Loucy (cell line): ENCODE measurements at regions not wholly inside any gene's neighbourhood (a gene's known extent, or its start where the extent isn't known, plus 50 kb on each side); places are given as distances from the start of the nearest gene placed in this dataset.

Source experiments
- H2AFZ ChIP-seq: fragments of 200-600 bp; sonication (generic); 2 replicates; pipeline ENCODE4 v1.6.0; 2016; ENCODE audit warnings: antibody characterized with exemption, mild to moderate bottlenecking, low read length, moderate library complexity
- H3F3A ChIP-seq: fragments of 200-600 bp; 2 replicates; pipeline ENCODE4 v1.6.0; 2016; ENCODE audit warnings: antibody characterized with exemption, low read depth, mild to moderate bottlenecking
- H3K27me3 ChIP-seq: fragments of 200-600 bp; sonication (generic); 2 replicates; pipeline ENCODE4 v1.6.1; 2014; ENCODE audit warnings: low read length, mild to moderate bottlenecking; ENCODE audit not compliant: insufficient read depth, poor library complexity, severe bottlenecking
- H3K36me3 ChIP-seq: fragments of 200-600 bp; sonication (generic); 2 replicates; pipeline ENCODE4 v1.6.1; 2016; ENCODE audit warnings: low read length; ENCODE audit not compliant: insufficient read depth
- H3K4me1 ChIP-seq: fragments of 200-600 bp; sonication (generic); 2 replicates; pipeline ENCODE4 v1.5.1; 2014; ENCODE audit warnings: low read length, mild to moderate bottlenecking; ENCODE audit not compliant: insufficient read depth, poor library complexity, severe bottlenecking
- H3K4me2 ChIP-seq: fragments of 200-600 bp; sonication (generic); 2 replicates; pipeline ENCODE4 v1.6.0; 2014; ENCODE audit warnings: antibody characterized with exemption, low read length, low read depth, mild to moderate bottlenecking; ENCODE audit not compliant: poor library complexity, severe bottlenecking
- H3K4me3 ChIP-seq: fragments of 200-600 bp; sonication (generic); 2 replicates; pipeline ENCODE4 v1.5.1; 2014; ENCODE audit warnings: low read length, mild to moderate bottlenecking, mixed read lengths; ENCODE audit not compliant: poor library complexity, severe bottlenecking
- H3K79me2 ChIP-seq: fragments of 200-600 bp; sonication (generic); 2 replicates; pipeline ENCODE4 v1.6.1; 2014; ENCODE audit warnings: low read length; ENCODE audit not compliant: insufficient read depth
- H3K9ac ChIP-seq: fragments of 200-600 bp; sonication (generic); 2 replicates; pipeline ENCODE4 v1.6.0; 2014; ENCODE audit warnings: mild to moderate bottlenecking, low read depth, low read length, moderate library complexity; ENCODE audit not compliant: poor library complexity, severe bottlenecking
- H3K9me2 ChIP-seq: fragments of 200-600 bp; sonication (generic); replicated peaks from 2 replicates; pipeline ENCODE4 v1.6.1; 2016; ENCODE audit warnings: low read depth, low read length, mixed read lengths
- H3K9me3 ChIP-seq: fragments of 200-600 bp; sonication (generic); 2 replicates; pipeline ENCODE4 v1.6.1; 2014; ENCODE audit warnings: mild to moderate bottlenecking, antibody characterized with exemption, low read length, low read depth; ENCODE audit not compliant: insufficient read depth
- H4K20me1 ChIP-seq: fragments of 200-600 bp; sonication (generic); 2 replicates; pipeline ENCODE4 v1.6.0; 2014; ENCODE audit warnings: antibody characterized with exemption, low read length, mild to moderate bottlenecking; ENCODE audit not compliant: insufficient read depth, poor library complexity, severe bottlenecking
- EZH2phosphoT487 ChIP-seq: fragments of 200-600 bp; IDR thresholded peaks from 2 replicates; pipeline ENCODE4 v1.6.1; 2018; ENCODE audit warnings: antibody characterized with exemption, mild to moderate bottlenecking, moderate library complexity, borderline replicate concordance
- TF ChIP-seq, protein P1 (sequence below): fragments of 200-600 bp; sonication (generic); conservative IDR thresholded peaks from 2 replicates; pipeline ENCODE4 v1.5.1; 2014; ENCODE audit warnings: mild to moderate bottlenecking, antibody characterized with exemption, low read length

DNA sequence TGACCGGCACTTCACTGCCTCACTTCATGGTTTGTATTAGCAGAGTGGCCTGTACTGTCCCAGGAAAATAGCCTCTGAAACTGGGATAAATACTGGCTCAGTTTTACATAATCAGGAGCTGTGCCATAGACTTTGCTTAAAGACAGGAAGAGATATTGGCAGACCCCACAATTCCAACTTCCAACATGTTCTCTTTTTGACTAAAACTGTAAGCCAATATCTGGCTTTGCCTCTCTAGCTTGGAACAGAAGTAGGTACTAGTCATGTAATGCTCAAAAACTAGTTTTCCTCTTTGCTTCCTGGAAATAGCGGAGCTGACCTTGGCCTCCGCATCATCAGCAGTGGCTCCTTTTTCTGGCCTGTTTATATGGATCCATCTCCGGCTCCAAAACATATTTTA is 276.9 kb downstream of the CDH9 start:
- H3K9me3 ChIP-seq = no peaks in the 10 kb centered on the region
- no peak overlapping the region for H3K9ac ChIP-seq
- no peaks in the 10 kb centered on the region for H3K79me2 ChIP-seq
- no peaks in the 10 kb centered on the region for H3K9me2 ChIP-seq
- no peak overlapping the region for H2AFZ ChIP-seq
- no peaks in the 10 kb centered on the region for H3K27me3 ChIP-seq
- H3K4me3 ChIP-seq = no peak overlapping the region
- no peaks in the 10 kb centered on the region for H3K4me1 ChIP-seq
- no peaks in the 10 kb centered on the region for H3F3A ChIP-seq
- TF ChIP-seq, protein P1, sequence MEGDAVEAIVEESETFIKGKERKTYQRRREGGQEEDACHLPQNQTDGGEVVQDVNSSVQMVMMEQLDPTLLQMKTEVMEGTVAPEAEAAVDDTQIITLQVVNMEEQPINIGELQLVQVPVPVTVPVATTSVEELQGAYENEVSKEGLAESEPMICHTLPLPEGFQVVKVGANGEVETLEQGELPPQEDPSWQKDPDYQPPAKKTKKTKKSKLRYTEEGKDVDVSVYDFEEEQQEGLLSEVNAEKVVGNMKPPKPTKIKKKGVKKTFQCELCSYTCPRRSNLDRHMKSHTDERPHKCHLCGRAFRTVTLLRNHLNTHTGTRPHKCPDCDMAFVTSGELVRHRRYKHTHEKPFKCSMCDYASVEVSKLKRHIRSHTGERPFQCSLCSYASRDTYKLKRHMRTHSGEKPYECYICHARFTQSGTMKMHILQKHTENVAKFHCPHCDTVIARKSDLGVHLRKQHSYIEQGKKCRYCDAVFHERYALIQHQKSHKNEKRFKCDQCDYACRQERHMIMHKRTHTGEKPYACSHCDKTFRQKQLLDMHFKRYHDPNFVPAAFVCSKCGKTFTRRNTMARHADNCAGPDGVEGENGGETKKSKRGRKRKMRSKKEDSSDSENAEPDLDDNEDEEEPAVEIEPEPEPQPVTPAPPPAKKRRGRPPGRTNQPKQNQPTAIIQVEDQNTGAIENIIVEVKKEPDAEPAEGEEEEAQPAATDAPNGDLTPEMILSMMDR = no peak
- TF ChIP-seq EZH2phosphoT487 = no peak
- no peaks in the 10 kb centered on the region for H3K36me3 ChIP-seq
- no peaks in the 10 kb centered on the region for H4K20me1 ChIP-seq
- H3K4me2 ChIP-seq = no peak overlapping the region

DNA sequence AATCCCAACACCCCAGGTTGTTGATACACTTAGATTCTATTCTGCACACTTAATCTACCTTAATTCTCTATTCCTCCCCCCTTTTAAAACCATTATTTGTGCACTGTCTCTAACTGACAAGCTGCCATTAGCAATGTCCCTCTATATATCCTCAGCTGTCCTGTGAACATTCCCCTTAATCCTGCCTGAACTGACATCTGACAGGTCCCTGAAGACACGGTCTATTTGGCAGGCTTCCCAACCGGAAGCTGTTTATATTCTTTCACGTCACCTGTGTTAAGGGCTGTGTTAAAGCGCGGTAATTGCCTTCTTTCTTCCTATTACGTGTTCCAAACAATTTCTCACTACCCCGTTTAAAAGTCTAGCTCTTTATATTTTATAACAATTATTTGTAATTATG is 277.3 kb downstream of the CDH9 start:
- H4K20me1 ChIP-seq = no peaks in the 10 kb centered on the region
- H3K27me3 ChIP-seq = no peaks in the 10 kb centered on the region
- no peak overlapping the region for H3K4me3 ChIP-seq
- TF ChIP-seq EZH2phosphoT487 = no peak
- TF ChIP-seq, protein P1 = no peak
- H3K36me3 ChIP-seq = no peaks in the 10 kb centered on the region
- no peaks in the 10 kb centered on the region for H3K79me2 ChIP-seq
- H2AFZ ChIP-seq = no peak overlapping the region
- H3F3A ChIP-seq = no peaks in the 10 kb centered on the region
- no peak overlapping the region for H3K4me2 ChIP-seq
- no peaks in the 10 kb centered on the region for H3K9me3 ChIP-seq
- H3K9ac ChIP-seq = no peak overlapping the region
- no peaks in the 10 kb centered on the region for H3K9me2 ChIP-seq
- H3K4me1 ChIP-seq = no peaks in the 10 kb centered on the region

DNA sequence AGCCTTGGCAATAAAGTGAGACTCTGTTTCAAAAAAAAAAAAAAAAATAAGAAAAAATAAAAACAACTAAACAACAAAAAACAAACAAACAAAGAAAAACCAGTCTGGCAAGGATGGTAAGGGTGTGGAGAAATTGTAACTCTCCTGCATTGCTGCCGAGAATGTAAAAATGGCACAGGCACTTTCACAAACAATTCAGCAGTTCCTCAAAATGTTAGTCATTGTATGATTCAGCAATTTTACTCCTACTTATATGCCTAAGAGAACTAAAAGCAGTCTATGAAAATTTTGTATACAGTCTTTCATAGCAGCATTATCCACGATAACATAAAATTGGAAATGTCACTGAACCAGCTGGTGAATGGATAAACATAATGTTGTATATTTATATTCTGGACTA is 280.4 kb downstream of the CDH9 start:
- H2AFZ ChIP-seq = no peak overlapping the region
- no peak overlapping the region for H3K9ac ChIP-seq

More for the DNA sequence above, 280.4 kb downstream of the CDH9 start:
- TF ChIP-seq, protein P1 = no peak
- TF ChIP-seq EZH2phosphoT487 = no peak
- Histone ChIP-seq H3K36me3 (no peaks in the 10 kb centered on the region), H3K4me2 (no peak overlapping the region), H4K20me1 (no peaks in the 10 kb centered on the region), H3K27me3 (no peaks in the 10 kb centered on the region), H3K79me2 (no peaks in the 10 kb centered on the region), H3K4me3 (no peak overlapping the region), H3F3A (no peaks in the 10 kb centered on the region), H3K9me3 (no peaks in the 10 kb centered on the region), H3K9me2 (no peaks in the 10 kb centered on the region), H3K4me1 (no peaks in the 10 kb centered on the region)
